Neural cell (in vitro differentiated cells): ENCODE measurements at regions not wholly inside any gene's neighbourhood (a gene's known extent, or its start where the extent isn't known, plus 50 kb on each side); places are given as distances from the start of the nearest gene placed in this dataset.

ENCODE experiments used
- CTCF ChIP-seq: fragments of 450-650 bp; IDR thresholded peaks from 2 replicates; pipeline ENCODE4 v1.5.1; 2014; ENCODE audit warnings: antibody characterized with exemption, mild to moderate bottlenecking, moderate library complexity; ENCODE audit not compliant: poor library complexity, severe bottlenecking
- EP300 ChIP-seq: fragments of 450-650 bp; conservative IDR thresholded peaks from 2 replicates; pipeline ENCODE4 v1.6.1; 2014; ENCODE audit warnings: antibody characterized with exemption, mild to moderate bottlenecking, moderate library complexity; ENCODE audit not compliant: poor library complexity, severe bottlenecking
- EZH2 ChIP-seq: fragments of 200-600, 300-800 bp; shearing (Covaris generic), sonication (generic); IDR thresholded peaks from 2 replicates; pipeline ENCODE4 v1.6.1; 2014; ENCODE audit warnings: antibody characterized with exemption, low read length, borderline replicate concordance, mild to moderate bottlenecking; ENCODE audit not compliant: insufficient read depth, poor library complexity, severe bottlenecking
- MXI1 ChIP-seq: fragments of 450-650 bp; conservative IDR thresholded peaks from 2 replicates; pipeline ENCODE4 v1.6.1; 2014; ENCODE audit warnings: antibody characterized with exemption, mild to moderate bottlenecking; ENCODE audit not compliant: poor library complexity, severe bottlenecking
- POLR2AphosphoS5 ChIP-seq: IDR thresholded peaks from 2 replicates; pipeline ENCODE4 v1.6.1; 2012
- REST ChIP-seq: IDR thresholded peaks from 2 replicates; pipeline ENCODE4 v1.6.1; 2012; ENCODE audit warnings: borderline replicate concordance
- SMC3 ChIP-seq: fragments of 450-650 bp; conservative IDR thresholded peaks from 2 replicates; pipeline ENCODE4 v1.6.1; 2014; ENCODE audit warnings: antibody characterized with exemption, mild to moderate bottlenecking, moderate library complexity; ENCODE audit not compliant: poor library complexity

- no peak for TF ChIP-seq POLR2AphosphoS5
- no peak for TF ChIP-seq CTCF
- no peak for TF ChIP-seq SMC3
- TF ChIP-seq REST, result no peak
- no peak for TF ChIP-seq EP300
- TF ChIP-seq EZH2, result no peak
- no peak for TF ChIP-seq MXI1
Measured at GRCh38 chr11:109892321-109892794, 200.8 kb upstream of the ZC3H12C start.
